BJ (cell line): ENCODE measurements at regions not wholly inside any gene's neighbourhood (a gene's known extent, or its start where the extent isn't known, plus 50 kb on each side); places are given as distances from the start of the nearest gene placed in this dataset.

Experiments
- CTCF ChIA-PET: fragments of 350-600 bp; formaldehyde crosslinking; extraction: SDS; loops from one replicate; lab custom pipeline; 2021; ENCODE audit warnings: antibody characterized with exemption, inconsistent platforms; lab: Yijun Ruan, JAX
- POLR2A ChIA-PET: fragments of 300-600 bp; sonication (Branson Sonifier 250); formaldehyde crosslinking; extraction: SDS; loops from one replicate; lab custom pipeline; 2021; ENCODE audit warnings: antibody characterized with exemption; lab: Charles Lee
- DNase-seq: peaks from one replicate; pipeline ENCODE4 v3.0.0-alpha.2; 2011; ENCODE audit warnings: low read depth
- H3K27me3 ChIP-seq: 2 replicates; pipeline ENCODE4 v1.6.0; 2011; ENCODE audit warnings: low read length; ENCODE audit not compliant: control insufficient read depth, insufficient read depth
- H3K36me3 ChIP-seq: 2 replicates; pipeline ENCODE4 v1.5.1; 2011; ENCODE audit warnings: low read length; ENCODE audit not compliant: control insufficient read depth, insufficient read depth
- H3K4me3 ChIP-seq: 2 replicates; pipeline ENCODE4 v1.5.1; 2011; ENCODE audit warnings: low read depth, mild to moderate bottlenecking, control low read depth, low read length
- TF ChIP-seq, protein P1 (sequence below): IDR thresholded peaks from 2 replicates; pipeline ENCODE4 v1.5.1; 2011; ENCODE audit warnings: low read depth, mild to moderate bottlenecking, control low read depth, inconsistent platforms, low read length, moderate library complexity; ENCODE audit not compliant: insufficient read depth

DNA sequence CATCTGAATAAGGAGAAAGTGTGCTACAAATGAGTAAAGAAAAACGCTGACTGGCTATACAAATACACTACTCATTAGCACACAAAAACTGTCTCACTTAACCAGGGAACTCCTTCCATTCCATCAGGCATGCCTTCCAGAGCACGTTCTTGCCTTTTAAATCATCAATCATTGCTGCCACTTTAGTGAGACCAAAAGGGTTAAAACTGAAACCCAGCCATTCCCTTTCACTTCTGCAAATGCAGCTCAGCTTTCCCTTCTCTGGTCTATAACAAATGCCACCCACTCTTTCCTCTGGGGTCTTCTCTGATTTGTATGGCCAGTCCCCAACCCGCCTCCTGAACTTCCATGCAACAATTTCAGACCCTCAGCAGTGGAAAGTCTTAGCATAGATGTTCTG lies 231.5 kb downstream of the TRIML1 start:
- no peaks in the 10 kb centered on the region for H3K27me3 ChIP-seq
- H3K36me3 ChIP-seq, result no peaks in the 10 kb centered on the region; the same call in 1 of the 2 replicates
- POLR2A ChIA-PET, result no interaction called here
- no peak overlapping the region for H3K4me3 ChIP-seq
- CTCF ChIA-PET, result no interaction called here
- TF ChIP-seq, protein P1, sequence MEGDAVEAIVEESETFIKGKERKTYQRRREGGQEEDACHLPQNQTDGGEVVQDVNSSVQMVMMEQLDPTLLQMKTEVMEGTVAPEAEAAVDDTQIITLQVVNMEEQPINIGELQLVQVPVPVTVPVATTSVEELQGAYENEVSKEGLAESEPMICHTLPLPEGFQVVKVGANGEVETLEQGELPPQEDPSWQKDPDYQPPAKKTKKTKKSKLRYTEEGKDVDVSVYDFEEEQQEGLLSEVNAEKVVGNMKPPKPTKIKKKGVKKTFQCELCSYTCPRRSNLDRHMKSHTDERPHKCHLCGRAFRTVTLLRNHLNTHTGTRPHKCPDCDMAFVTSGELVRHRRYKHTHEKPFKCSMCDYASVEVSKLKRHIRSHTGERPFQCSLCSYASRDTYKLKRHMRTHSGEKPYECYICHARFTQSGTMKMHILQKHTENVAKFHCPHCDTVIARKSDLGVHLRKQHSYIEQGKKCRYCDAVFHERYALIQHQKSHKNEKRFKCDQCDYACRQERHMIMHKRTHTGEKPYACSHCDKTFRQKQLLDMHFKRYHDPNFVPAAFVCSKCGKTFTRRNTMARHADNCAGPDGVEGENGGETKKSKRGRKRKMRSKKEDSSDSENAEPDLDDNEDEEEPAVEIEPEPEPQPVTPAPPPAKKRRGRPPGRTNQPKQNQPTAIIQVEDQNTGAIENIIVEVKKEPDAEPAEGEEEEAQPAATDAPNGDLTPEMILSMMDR, result no peak
- no peak for DNase-seq

DNA sequence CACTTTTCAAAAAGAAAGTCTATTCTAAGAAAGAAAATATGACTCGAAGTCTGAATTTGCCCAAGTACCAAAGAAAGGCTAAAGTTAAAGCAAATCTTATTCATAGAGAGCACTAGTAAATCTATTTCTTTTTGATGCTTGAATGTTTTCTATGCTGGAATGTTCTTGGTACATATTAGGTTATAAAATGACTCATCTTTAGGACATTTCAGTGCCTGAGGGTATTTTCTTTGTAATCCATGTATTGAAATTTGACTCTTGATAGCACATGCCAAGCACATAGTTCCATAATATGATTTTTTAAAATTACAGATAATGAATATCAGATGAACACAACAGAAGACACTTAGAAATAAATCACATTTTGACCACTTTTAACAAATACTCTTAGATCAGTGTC lies 232.8 kb downstream of the TRIML1 start:
- Histone ChIP-seq H3K4me3 (no peak overlapping the region), H3K36me3 (no peaks in the 10 kb centered on the region; the same call in 1 of the 2 replicates), H3K27me3 (no peaks in the 10 kb centered on the region)
- no peak for DNase-seq
- TF ChIP-seq, protein P1, result no peak
- POLR2A ChIA-PET, result no interaction called here
- CTCF ChIA-PET, result no interaction called here

DNA sequence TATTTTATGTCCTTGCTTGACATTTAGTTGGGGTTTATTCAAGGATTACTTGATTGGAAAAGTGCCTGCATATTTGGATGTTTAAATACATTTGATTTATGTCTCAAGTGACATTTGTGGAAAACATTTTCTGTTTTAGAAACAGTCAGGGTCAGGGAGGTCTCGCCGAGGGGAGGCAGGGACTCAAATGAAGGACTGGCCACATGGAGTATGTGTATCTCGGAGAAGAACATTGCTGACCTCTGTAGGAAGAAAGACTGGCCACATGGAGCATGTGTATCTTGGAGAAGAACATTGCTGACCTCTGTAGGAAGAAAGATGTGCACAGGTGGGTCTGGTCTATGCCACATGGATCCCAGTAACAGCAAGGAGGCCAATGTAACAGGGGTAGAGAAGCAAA lies 233.6 kb downstream of the TRIML1 start:
- CTCF ChIA-PET, result no interaction called here
- POLR2A ChIA-PET, result no interaction called here
- H3K27me3 ChIP-seq, result no peaks in the 10 kb centered on the region
- no peak overlapping the region for H3K4me3 ChIP-seq
- TF ChIP-seq, protein P1, result no peak
- H3K36me3 ChIP-seq, result no peaks in the 10 kb centered on the region; the same call in 1 of the 2 replicates
- DNase-seq, result no peak

GRCh38 chr4:188374871-188375270 lies 235.6 kb downstream of the TRIML1 start:
- TF ChIP-seq, protein P1, result no peak
- POLR2A ChIA-PET, result no interaction called here
- CTCF ChIA-PET, result no interaction called here

DNA sequence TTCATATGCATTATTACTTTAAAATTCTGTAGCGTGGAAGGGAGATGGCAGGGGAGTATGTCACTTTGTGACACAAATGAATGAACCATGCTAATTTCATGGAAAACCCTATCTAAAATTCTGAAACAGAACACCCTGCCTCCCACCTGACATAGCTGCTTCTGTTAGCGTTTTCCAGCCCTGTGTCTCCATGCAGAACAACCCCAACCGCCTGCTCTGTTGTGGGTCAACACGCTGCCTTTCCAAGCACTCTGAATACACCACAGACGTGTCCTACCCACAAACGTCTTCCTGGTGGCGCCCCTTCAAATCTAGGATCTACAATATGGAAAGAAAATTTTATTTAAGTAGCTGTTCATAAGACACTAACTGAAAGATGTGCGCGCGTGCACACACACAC lies 238.6 kb downstream of the TRIML1 start:
- no peak for DNase-seq
- TF ChIP-seq, protein P1, result no peak
- ChIA-PET CTCF (no interaction called here), POLR2A (no interaction called here)
- no peaks in the 10 kb centered on the region; the same call in 1 of the 2 replicates for H3K36me3 ChIP-seq
- no peak overlapping the region for H3K4me3 ChIP-seq
- H3K27me3 ChIP-seq, result no peaks in the 10 kb centered on the region

More at GRCh38 chr4:188374871-188375270, 235.6 kb downstream of the TRIML1 start:
- no peak overlapping the region for H3K4me3 ChIP-seq
- no peaks in the 10 kb centered on the region for H3K27me3 ChIP-seq
- no peak for DNase-seq
- no peaks in the 10 kb centered on the region; the same call in 1 of the 2 replicates for H3K36me3 ChIP-seq
